Activated CD4-positive, alpha-beta T cell treated with anti-CD3 and anti-CD28 coated beads, Interleukin-2, amount 50 U/mL, for 16 hours (primary cell): ENCODE measurements at regions not wholly inside any gene's neighbourhood (a gene's known extent, or its start where the extent isn't known, plus 50 kb on each side); places are given as distances from the start of the nearest gene placed in this dataset.

ENCODE experiments used
- DNase-seq: peaks from one replicate; pipeline ENCODE4 v3.0.0-alpha.2; 2020

- no peak for DNase-seq
Measured at GRCh38 chr7:46852795-46853194, 729.1 kb downstream of the TNS3 start.

- no peak for DNase-seq
Measured at GRCh38 chr7:46850563-46851330, 731.2 kb downstream of the TNS3 start.

- DNase-seq = no peak
Measured at GRCh38 chr7:46848944-46849343, 733.0 kb downstream of the TNS3 start.

- DNase-seq = no peak
Measured at GRCh38 chr7:46848311-46848710, 733.6 kb downstream of the TNS3 start.

GRCh38 chr7:46847126-46847525 lies 734.8 kb downstream of the TNS3 start:
- no peak for DNase-seq

- DNase-seq = no peak
Measured at GRCh38 chr7:46844486-46844885, 737.4 kb downstream of the TNS3 start.

GRCh38 chr7:46841248-46841647 lies 740.7 kb downstream of the TNS3 start:
- no peak for DNase-seq

- no peak for DNase-seq
Measured at GRCh38 chr7:46839651-46840050, 742.3 kb downstream of the TNS3 start.

- no peak for DNase-seq
Measured at GRCh38 chr7:46838463-46838862, 743.4 kb downstream of the TNS3 start.

GRCh38 chr7:46835556-46835955 lies 746.4 kb downstream of the TNS3 start:
- no peak for DNase-seq

GRCh38 chr7:46834921-46835320 lies 747.0 kb downstream of the TNS3 start:
- no peak for DNase-seq

GRCh38 chr7:46833197-46833596 lies 748.7 kb downstream of the TNS3 start:
- no peak for DNase-seq

GRCh38 chr7:46832136-46832535 lies 749.8 kb downstream of the TNS3 start:
- DNase-seq = no peak

- DNase-seq = no peak
Measured at GRCh38 chr7:46819819-46820218, 762.1 kb downstream of the TNS3 start.

GRCh38 chr7:46814516-46815250 lies 767.2 kb downstream of the TNS3 start:
- no peak for DNase-seq

- no peak for DNase-seq
Measured at GRCh38 chr7:46812101-46812675, 769.7 kb downstream of the TNS3 start.

- DNase-seq = no peak
Measured at GRCh38 chr7:46811529-46811928, 770.4 kb downstream of the TNS3 start.

GRCh38 chr7:46810986-46811385 lies 770.9 kb downstream of the TNS3 start:
- DNase-seq = no peak

GRCh38 chr7:46809886-46810285 lies 772.0 kb downstream of the TNS3 start:
- DNase-seq = no peak

- DNase-seq = no peak
Measured at GRCh38 chr7:46806856-46807255, 775.1 kb downstream of the TNS3 start.

- no peak for DNase-seq
Measured at GRCh38 chr7:46802479-46802878, 779.4 kb downstream of the TNS3 start.

GRCh38 chr7:46791188-46791587 lies 790.7 kb downstream of the TNS3 start:
- no peak for DNase-seq

- DNase-seq = no peak
Measured at GRCh38 chr7:46786995-46787394, 794.9 kb downstream of the TNS3 start.
